Peyer's patch (tissue), 4 donors: ENCODE measurements at regions not wholly inside any gene's neighbourhood (a gene's known extent, or its start where the extent isn't known, plus 50 kb on each side); places are given as distances from the start of the nearest gene placed in this dataset.

Experiments used
- CTCF ChIP-seq, 6 experiments: fragments of 450-650 bp in 4 of 6; fragments of 200-600 bp in 2 of 6; sonication (generic) in 1 of 6; IDR thresholded peaks; one replicate each; pipeline ENCODE4 v1.5.1; 2017 to 2019; ENCODE audit warnings: antibody characterized with exemption in 6 of 6, mild to moderate bottlenecking in 3 of 6, moderate library complexity in 1 of 6
- POLR2A ChIP-seq, 2 donors: fragments of 450-650 bp; IDR thresholded peaks; one replicate each; pipeline ENCODE4 v1.5.1; 2017; ENCODE audit warnings: antibody characterized with exemption in 2 of 2, mild to moderate bottlenecking in 2 of 2, moderate library complexity in 2 of 2

GRCh38 chr4:189771696-189772361 is 168.8 kb upstream of the FRG1 start:
- TF ChIP-seq CTCF (IDR thresholded peaks at IDR 0.05) (no peak), POLR2A (IDR thresholded peaks at IDR 0.05) (no peak)
